Osteocyte (in vitro differentiated cells): ENCODE measurements at regions not wholly inside any gene's neighbourhood (a gene's known extent, or its start where the extent isn't known, plus 50 kb on each side); places are given as distances from the start of the nearest gene placed in this dataset.

Source experiments
- DNase-seq: peaks from one replicate; pipeline ENCODE4 v3.0.0; 2021; ENCODE audit warnings: mixed read lengths; ENCODE audit not compliant: unreplicated experiment; ENCODE audit errors: extremely low spot score
- H3K27ac Mint-ChIP-seq: one replicate; pipeline ENCODE4 v1.8.0; 2021; ENCODE audit warnings: mild to moderate bottlenecking, mixed read lengths; ENCODE audit not compliant: unreplicated experiment
- H3K27me3 Mint-ChIP-seq: one replicate; pipeline ENCODE4 v1.8.0; 2021; ENCODE audit warnings: mixed read lengths; ENCODE audit not compliant: unreplicated experiment
- H3K36me3 Mint-ChIP-seq: one replicate; pipeline ENCODE4 v1.8.0; 2021; ENCODE audit warnings: mixed read lengths; ENCODE audit not compliant: unreplicated experiment
- H3K4me1 Mint-ChIP-seq: one replicate; pipeline ENCODE4 v1.8.0; 2021; ENCODE audit warnings: mixed read lengths; ENCODE audit not compliant: unreplicated experiment
- H3K4me3 Mint-ChIP-seq: one replicate; pipeline ENCODE4 v1.8.0; 2021; ENCODE audit warnings: mild to moderate bottlenecking, moderate library complexity, mixed read lengths; ENCODE audit not compliant: unreplicated experiment
- H3K9me3 Mint-ChIP-seq: one replicate; pipeline ENCODE4 v1.8.0; 2021; ENCODE audit warnings: mixed read lengths; ENCODE audit not compliant: unreplicated experiment
- CTCF ChIP-seq: fragments of 200-600 bp; sonication (generic); IDR thresholded peaks from 2 replicates; pipeline ENCODE4 v1.5.0; 2021; ENCODE audit warnings: antibody characterized with exemption, mild to moderate bottlenecking, moderate library complexity

DNA sequence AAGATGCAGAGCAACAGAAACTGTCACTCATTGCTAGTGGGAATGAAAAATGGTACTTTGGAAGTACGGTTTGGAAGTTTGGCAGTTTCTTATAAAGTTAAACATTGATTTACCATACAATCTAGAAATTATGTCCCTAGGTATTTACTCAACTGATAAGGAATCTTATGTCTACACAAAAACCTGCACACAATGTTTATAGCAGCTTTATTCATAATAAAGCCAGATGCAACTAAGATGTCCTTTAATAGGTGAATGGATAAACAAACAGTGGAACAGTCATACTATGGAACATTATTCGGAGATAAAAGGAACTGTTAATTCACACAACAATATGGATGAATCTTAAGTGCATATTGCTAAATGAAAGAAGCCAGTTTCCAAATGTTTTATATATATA, 96.2 kb upstream of the SIRPA start:
- no peak for DNase-seq
- H3K27ac Mint-ChIP-seq, result no peak overlapping the region
- H3K9me3 Mint-ChIP-seq, result no peaks in the 10 kb centered on the region
- no peaks in the 10 kb centered on the region for H3K36me3 Mint-ChIP-seq
- TF ChIP-seq CTCF, result no peak
- H3K4me3 Mint-ChIP-seq, result no peak overlapping the region
- H3K27me3 Mint-ChIP-seq, result peaks cover 45% of the 10 kb centered on the region
- peaks cover 11% of the 10 kb centered on the region for H3K4me1 Mint-ChIP-seq

- Mint-ChIP-seq H3K36me3 (no peaks in the 10 kb centered on the region), H3K4me3 (no peak overlapping the region), H3K27me3 (peaks cover 64% of the 10 kb centered on the region), H3K4me1 (no peaks in the 10 kb centered on the region), H3K9me3 (no peaks in the 10 kb centered on the region), H3K27ac (no peak overlapping the region)
- no peak for DNase-seq
- no peak for TF ChIP-seq CTCF
Observed at GRCh38 chr20:1793821-1794220, 101.4 kb upstream of the SIRPA start.

DNA sequence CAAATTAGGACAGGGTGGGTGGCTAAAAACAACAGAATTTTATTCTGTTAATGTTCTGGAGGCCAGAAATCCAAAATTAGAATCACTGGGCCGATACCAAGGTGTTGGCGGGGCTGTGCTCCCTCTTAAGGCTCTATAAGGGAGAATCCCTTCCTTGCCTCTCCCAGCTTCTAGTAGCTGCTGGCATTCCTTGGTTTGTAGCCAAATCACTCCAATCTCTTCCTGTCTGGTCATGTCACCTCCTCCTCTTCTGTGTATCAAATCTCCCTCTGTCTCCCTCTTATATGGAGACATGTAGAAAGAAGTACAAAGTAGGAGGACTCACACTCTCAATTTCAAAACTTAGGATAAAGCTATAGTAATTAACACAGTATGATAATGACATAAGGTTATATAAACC, 102.9 kb upstream of the SIRPA start:
- H3K27me3 Mint-ChIP-seq, result peaks cover 71% of the 10 kb centered on the region
- no peaks in the 10 kb centered on the region for H3K36me3 Mint-ChIP-seq
- no peaks in the 10 kb centered on the region for H3K4me1 Mint-ChIP-seq
- no peak overlapping the region for H3K27ac Mint-ChIP-seq
- no peak overlapping the region for H3K4me3 Mint-ChIP-seq
- H3K9me3 Mint-ChIP-seq, result no peaks in the 10 kb centered on the region
- no peak for TF ChIP-seq CTCF
- no peak for DNase-seq

GRCh38 chr20:1790386-1790785, 104.8 kb upstream of the SIRPA start:
- no peak for TF ChIP-seq CTCF
- peaks cover 72% of the 10 kb centered on the region for H3K27me3 Mint-ChIP-seq
- no peak for DNase-seq
- H3K4me3 Mint-ChIP-seq, result no peak overlapping the region
- no peak overlapping the region for H3K27ac Mint-ChIP-seq
- H3K9me3 Mint-ChIP-seq, result no peaks in the 10 kb centered on the region
- no peaks in the 10 kb centered on the region for H3K4me1 Mint-ChIP-seq
- H3K36me3 Mint-ChIP-seq, result no peaks in the 10 kb centered on the region

- no peak for DNase-seq
- no peaks in the 10 kb centered on the region for H3K9me3 Mint-ChIP-seq
- H3K36me3 Mint-ChIP-seq, result no peaks in the 10 kb centered on the region
- no peaks in the 10 kb centered on the region for H3K4me1 Mint-ChIP-seq
- peaks cover 59% of the 10 kb centered on the region for H3K27me3 Mint-ChIP-seq
- H3K4me3 Mint-ChIP-seq, result no peak overlapping the region
- no peak for TF ChIP-seq CTCF
- no peak overlapping the region for H3K27ac Mint-ChIP-seq
Observed at GRCh38 chr20:1788044-1788443, 107.2 kb upstream of the SIRPA start.
